GM23248 (cell line): ENCODE measurements at regions not wholly inside any gene's neighbourhood (a gene's known extent, or its start where the extent isn't known, plus 50 kb on each side); places are given as distances from the start of the nearest gene placed in this dataset.
A peak's percentile ranks its signal among the peaks of the same experiment; 100 is the strongest.

Experiments used
- DNase-seq: peaks from one replicate; pipeline ENCODE4 v3.0.0-alpha.2; 2015
- H2AFZ ChIP-seq: fragments of 200-600 bp; sonication (generic); 2 replicates; pipeline ENCODE4 v1.6.1; 2016; ENCODE audit warnings: antibody characterized with exemption
- H3F3A ChIP-seq: fragments of 200-600 bp; sonication (generic); 2 replicates; pipeline ENCODE4 v1.6.1; 2016; ENCODE audit warnings: mild to moderate bottlenecking, antibody characterized with exemption, mixed run types; ENCODE audit not compliant: insufficient read depth
- H3K27ac ChIP-seq: fragments of 200-600 bp; sonication (generic); 2 replicates; pipeline ENCODE4 v1.5.1; 2016; ENCODE audit warnings: mild to moderate bottlenecking
- H3K27me3 ChIP-seq: fragments of 200-600 bp; sonication (generic); replicated peaks from 2 replicates; pipeline ENCODE4 v1.6.1; 2016; ENCODE audit warnings: mild to moderate bottlenecking; ENCODE audit not compliant: insufficient read depth
- H3K36me3 ChIP-seq: fragments of 200-600 bp; sonication (generic); 2 replicates; pipeline ENCODE4 v1.6.1; 2016; ENCODE audit warnings: low read depth, mild to moderate bottlenecking
- H3K4me1 ChIP-seq: fragments of 200-600 bp; sonication (generic); 2 replicates; pipeline ENCODE4 v1.6.1; 2016; ENCODE audit warnings: mild to moderate bottlenecking; ENCODE audit not compliant: insufficient read depth
- H3K4me2 ChIP-seq: fragments of 200-600 bp; sonication (generic); one replicate; pipeline ENCODE4 v1.6.1; 2016; ENCODE audit warnings: mild to moderate bottlenecking; ENCODE audit not compliant: unreplicated experiment
- H3K4me3 ChIP-seq: fragments of 200-600 bp; sonication (generic); 2 replicates; pipeline ENCODE4 v1.5.1; 2016; ENCODE audit warnings: mild to moderate bottlenecking
- H3K79me2 ChIP-seq: fragments of 200-600 bp; sonication (generic); 2 replicates; pipeline ENCODE4 v1.6.1; 2016; ENCODE audit warnings: mild to moderate bottlenecking; ENCODE audit not compliant: insufficient read depth
- H3K9ac ChIP-seq: fragments of 200-600 bp; sonication (generic); 2 replicates; pipeline ENCODE4 v1.6.1; 2016; ENCODE audit warnings: mild to moderate bottlenecking
- H3K9me2 ChIP-seq: fragments of 200-600 bp; sonication (generic); 2 replicates; pipeline ENCODE4 v1.6.1; 2016; ENCODE audit warnings: mixed run types, mild to moderate bottlenecking, moderate library complexity; ENCODE audit not compliant: insufficient read depth
- H3K9me3 ChIP-seq: fragments of 200-600 bp; sonication (generic); one replicate; pipeline ENCODE4 v1.6.1; 2017; ENCODE audit warnings: low read depth
- H4K20me1 ChIP-seq: fragments of 200-600 bp; sonication (generic); 2 replicates; pipeline ENCODE4 v1.6.0; 2016; ENCODE audit not compliant: insufficient read depth
- EZH2 ChIP-seq: fragments of 200-600 bp; sonication (generic); IDR thresholded peaks from 2 replicates; pipeline ENCODE4 v1.6.1; 2018; ENCODE audit warnings: antibody characterized with exemption, mild to moderate bottlenecking; ENCODE audit not compliant: insufficient read depth, poor library complexity, severe bottlenecking
- EZH2phosphoT487 ChIP-seq: fragments of 200-600 bp; sonication (generic); IDR thresholded peaks from 2 replicates; pipeline ENCODE4 v1.6.1; 2018; ENCODE audit warnings: antibody characterized with exemption, moderate library complexity, mild to moderate bottlenecking, low read depth; ENCODE audit not compliant: insufficient read depth
- WGBS, 2 experiments: methylation state at CpG; one replicate each; pipeline ENCODE4 v1.1.6; 2015 to 2017; ENCODE audit warnings: low lambda C conversion rate in 2 of 2, low coverage in 1 of 2; ENCODE audit errors: missing lambda C conversion rate in 2 of 2; 5-methylcytosine and 5-hydroxymethylcytosine counted together
- in situ Hi-C: fragments of 300-500 bp; cut with MboI; formaldehyde crosslinking; loops from 2 replicates; pipeline ENCODE4 v1.15.0; 2020

DNA sequence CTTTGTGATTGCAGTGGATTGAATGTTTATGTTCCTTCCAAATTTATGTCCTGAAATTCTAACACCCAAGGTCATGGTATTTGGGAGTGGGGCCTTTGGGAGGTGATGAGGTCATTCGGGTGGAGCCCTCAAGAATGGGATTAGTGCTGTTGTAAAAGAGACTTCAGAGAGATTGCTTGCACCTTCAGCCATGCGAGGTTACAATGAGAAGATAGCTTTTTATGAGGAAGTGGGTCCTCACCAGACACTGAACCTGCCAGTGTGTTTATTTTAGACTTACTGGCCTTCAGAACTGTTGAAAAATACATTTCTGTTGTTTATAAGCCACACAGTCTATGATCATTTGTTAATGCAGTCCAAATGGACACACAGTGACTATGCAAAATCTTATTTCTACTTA lies 161.0 kb upstream of the GPRIN3 start:
- H3K9me3 ChIP-seq = no peaks in the 10 kb centered on the region
- DNase-seq = no peak
- no peak for TF ChIP-seq EZH2
- TF ChIP-seq EZH2phosphoT487 = no peak
- no peak overlapping the region for H3K4me3 ChIP-seq
- H3K79me2 ChIP-seq = no peaks in the 10 kb centered on the region
- no peaks in the 10 kb centered on the region for H3K27me3 ChIP-seq
- in situ Hi-C loops = no loop called here
- H3K27ac ChIP-seq = no peak overlapping the region
- peak overlapping the region; percentile 71 for H2AFZ ChIP-seq
- no peak overlapping the region for H3K4me2 ChIP-seq
- WGBS, 2 experiments = 40% methylated on average over 2 of the region's 2 CpGs
- no peaks in the 10 kb centered on the region for H3K9me2 ChIP-seq
- H3K36me3 ChIP-seq = no peaks in the 10 kb centered on the region
- H4K20me1 ChIP-seq = no peaks in the 10 kb centered on the region
- H3K9ac ChIP-seq = no peak overlapping the region
- H3F3A ChIP-seq = peaks cover 24% of the 10 kb centered on the region
- peaks cover 25% of the 10 kb centered on the region for H3K4me1 ChIP-seq

DNA sequence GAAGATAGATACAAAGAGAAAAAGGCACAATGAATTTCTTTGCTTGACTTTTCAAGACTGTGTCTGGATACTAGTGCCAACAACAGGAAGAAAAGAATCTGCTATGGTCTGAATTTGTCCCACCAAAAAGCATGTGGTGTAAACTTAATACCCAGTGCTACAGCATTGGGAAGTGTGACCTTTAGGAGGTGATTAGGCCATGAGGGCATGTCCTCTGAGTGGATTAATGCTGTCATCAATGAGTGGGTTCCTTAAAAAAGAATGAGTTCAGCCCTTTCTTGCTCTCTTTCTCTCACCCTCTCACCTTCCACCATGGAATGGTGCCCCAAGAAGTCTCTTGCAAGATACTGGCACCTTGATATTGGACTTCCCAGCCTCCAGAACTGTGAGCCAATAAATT lies 155.7 kb upstream of the GPRIN3 start:
- Histone ChIP-seq H3K79me2 (no peaks in the 10 kb centered on the region), H3K9me3 (no peaks in the 10 kb centered on the region), H4K20me1 (no peaks in the 10 kb centered on the region), H2AFZ (no peak overlapping the region), H3F3A (no peaks in the 10 kb centered on the region), H3K36me3 (no peaks in the 10 kb centered on the region), H3K27me3 (no peaks in the 10 kb centered on the region), H3K4me3 (no peak overlapping the region), H3K27ac (no peak overlapping the region), H3K4me1 (peaks cover under 1% of the 10 kb centered on the region; the same call in 1 of the 2 replicates), H3K9ac (no peak overlapping the region), H3K4me2 (no peak overlapping the region), H3K9me2 (no peaks in the 10 kb centered on the region)
- no peak for DNase-seq
- TF ChIP-seq EZH2phosphoT487 = no peak
- TF ChIP-seq EZH2 = no peak
- in situ Hi-C loops = no loop called here

DNA sequence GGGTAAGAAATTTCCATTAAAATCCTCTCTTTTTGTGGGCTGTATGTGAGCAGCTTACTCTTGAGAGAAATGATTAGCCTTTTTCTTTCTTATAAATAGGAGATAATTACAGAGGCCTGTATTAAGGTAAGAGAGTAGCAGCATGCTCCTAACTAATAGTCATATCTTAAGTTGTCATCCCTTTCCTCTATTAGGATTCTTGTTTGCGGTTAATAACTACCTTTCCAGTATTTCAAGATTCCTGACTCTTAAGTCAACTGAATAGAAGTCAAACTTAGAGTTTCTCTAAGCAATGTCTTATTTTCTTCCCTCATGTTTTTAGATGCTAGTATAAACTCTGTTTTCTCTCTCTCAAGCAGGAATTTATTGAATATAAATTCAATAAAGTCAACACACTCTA lies 139.9 kb upstream of the GPRIN3 start:
- in situ Hi-C loops = no loop called here
- WGBS, 2 experiments = 63 to 71% methylated on average over 1 of the region's 1 CpG
- no peak overlapping the region for H3K27ac ChIP-seq

DNA sequence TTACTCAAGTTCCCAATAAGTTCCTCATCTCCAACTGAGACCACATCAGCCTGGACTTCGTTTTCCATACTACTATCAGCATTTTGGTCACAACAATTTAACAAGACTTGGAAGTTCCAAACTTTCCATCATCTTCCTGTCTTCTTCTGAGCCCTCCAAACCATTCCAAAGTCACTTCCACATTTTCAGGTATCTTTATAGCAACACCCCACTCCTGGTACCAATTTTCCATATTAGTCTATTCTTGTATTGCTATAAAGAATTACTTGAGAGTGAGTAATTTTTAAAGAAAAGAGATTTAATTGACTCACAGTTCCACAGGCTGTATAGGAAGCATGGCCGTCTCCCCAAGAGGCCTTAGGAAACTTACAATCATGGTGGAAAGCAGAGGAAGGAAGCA lies 138.6 kb upstream of the GPRIN3 start:
- no peak for DNase-seq
- Histone ChIP-seq H3K9ac (no peak overlapping the region), H3K27me3 (no peaks in the 10 kb centered on the region), H3K79me2 (no peaks in the 10 kb centered on the region), H3F3A (no peaks in the 10 kb centered on the region), H4K20me1 (no peaks in the 10 kb centered on the region), H3K4me1 (no peaks in the 10 kb centered on the region), H3K4me3 (no peak overlapping the region), H3K36me3 (no peaks in the 10 kb centered on the region), H3K27ac (no peak overlapping the region), H3K4me2 (no peak overlapping the region), H2AFZ (no peak overlapping the region), H3K9me2 (no peaks in the 10 kb centered on the region), H3K9me3 (no peaks in the 10 kb centered on the region)
- in situ Hi-C loops = no loop called here
- WGBS, 2 experiments = 32 to 47% methylated on average over 2 of the region's 2 CpGs
- TF ChIP-seq EZH2phosphoT487 (no peak), EZH2 (no peak)

More for the DNA sequence above, 139.9 kb upstream of the GPRIN3 start:
- H4K20me1 ChIP-seq = no peaks in the 10 kb centered on the region
- DNase-seq = no peak
- H3K9me2 ChIP-seq = no peaks in the 10 kb centered on the region
- no peak overlapping the region for H2AFZ ChIP-seq
- H3K4me1 ChIP-seq = no peaks in the 10 kb centered on the region
- no peak overlapping the region for H3K4me3 ChIP-seq
- no peaks in the 10 kb centered on the region for H3K79me2 ChIP-seq
- no peaks in the 10 kb centered on the region for H3K36me3 ChIP-seq
- H3F3A ChIP-seq = no peaks in the 10 kb centered on the region
- H3K4me2 ChIP-seq = no peak overlapping the region
- no peaks in the 10 kb centered on the region for H3K9me3 ChIP-seq
- no peak overlapping the region for H3K9ac ChIP-seq
- TF ChIP-seq EZH2phosphoT487 (no peak), EZH2 (no peak)
- H3K27me3 ChIP-seq = no peaks in the 10 kb centered on the region

DNA sequence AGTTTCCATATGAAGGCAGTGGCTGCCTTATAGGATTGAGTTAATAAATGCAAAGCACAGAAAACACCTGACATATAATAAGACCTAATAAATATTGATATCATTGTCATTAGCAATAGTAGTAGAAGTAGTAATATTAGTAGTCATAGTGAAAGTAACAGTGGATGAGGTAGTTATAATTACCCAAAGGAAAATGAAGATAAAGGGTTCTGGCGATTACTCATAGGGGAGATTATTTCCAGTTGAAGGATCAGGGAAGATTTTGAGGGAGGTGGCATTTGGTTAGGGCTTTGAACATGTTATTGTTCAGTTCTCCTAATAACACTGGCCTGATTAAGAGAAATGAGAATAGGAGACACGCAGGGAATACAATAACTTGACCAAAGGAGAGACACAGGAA lies 131.9 kb upstream of the GPRIN3 start:
- H3K27me3 ChIP-seq = no peaks in the 10 kb centered on the region
- H3K4me2 ChIP-seq = no peak overlapping the region
- H3K27ac ChIP-seq = no peak overlapping the region
- peak overlapping the region; percentile 58; the same call in 1 of the 2 replicates for H2AFZ ChIP-seq
- no peaks in the 10 kb centered on the region for H3K9me3 ChIP-seq
- H3F3A ChIP-seq = no peaks in the 10 kb centered on the region
- no peak for DNase-seq
- no peaks in the 10 kb centered on the region for H3K9me2 ChIP-seq
- no peaks in the 10 kb centered on the region for H3K36me3 ChIP-seq
- no peaks in the 10 kb centered on the region for H4K20me1 ChIP-seq
- 86 to 89% methylated on average over 2 of the region's 2 CpGs for WGBS, 2 experiments
- H3K9ac ChIP-seq = no peak overlapping the region
- in situ Hi-C loops = loop anchor here (10.0 kb wide), 1 partner anchor 185 kb away; no protein-coding TSS in a partner anchor
- H3K4me1 ChIP-seq = no peaks in the 10 kb centered on the region
- no peak for TF ChIP-seq EZH2phosphoT487
- no peak for TF ChIP-seq EZH2
- H3K4me3 ChIP-seq = no peak overlapping the region
- H3K79me2 ChIP-seq = no peaks in the 10 kb centered on the region
